HUES6 (cell line): ENCODE measurements at regions not wholly inside any gene's neighbourhood (a gene's known extent, or its start where the extent isn't known, plus 50 kb on each side); places are given as distances from the start of the nearest gene placed in this dataset.

ENCODE experiments used
- H3K27ac ChIP-seq: 2 replicates; pipeline ENCODE4 v1.7.0; 2013; ENCODE audit warnings: low read depth, mild to moderate bottlenecking, low read length, inconsistent platforms
- H3K27me3 ChIP-seq: 2 replicates; pipeline ENCODE4 v1.6.1; 2013; ENCODE audit warnings: low read length; ENCODE audit not compliant: control insufficient read depth, insufficient read depth
- H3K36me3 ChIP-seq: 2 replicates; pipeline ENCODE4 v1.6.1; 2013; ENCODE audit warnings: low read length; ENCODE audit not compliant: control insufficient read depth, insufficient read depth
- H3K4me1 ChIP-seq: 2 replicates; pipeline ENCODE4 v1.6.1; 2013; ENCODE audit warnings: low read length; ENCODE audit not compliant: control insufficient read depth, insufficient read depth
- H3K4me3 ChIP-seq: 2 replicates; pipeline ENCODE4 v1.5.1; 2013; ENCODE audit warnings: low read depth, low read length
- H3K9ac ChIP-seq: one replicate; pipeline ENCODE4 v1.6.1; 2013; ENCODE audit warnings: mild to moderate bottlenecking, low read length
- H3K9me3 ChIP-seq: 2 replicates; pipeline ENCODE4 v1.6.1; 2013; ENCODE audit warnings: low read depth, low read length; ENCODE audit not compliant: control insufficient read depth, insufficient read depth

- Histone ChIP-seq H3K27me3 (peaks cover 4% of the 10 kb centered on the region; the same call in 1 of the 2 replicates), H3K4me3 (no peak overlapping the region), H3K36me3 (peaks cover 3% of the 10 kb centered on the region), H3K9me3 (peaks cover 4% of the 10 kb centered on the region), H3K27ac (no peak overlapping the region; the same call in 1 of the 2 replicates), H3K9ac (no peak overlapping the region), H3K4me1 (peaks cover 5% of the 10 kb centered on the region)
These were observed 276.2 kb upstream of the TBC1D5 start for GRCh38 chr3:18018491-18019160.

GRCh38 chr3:18016366-18016765, 273.9 kb upstream of the TBC1D5 start:
- no peak overlapping the region for H3K4me3 ChIP-seq
- no peak overlapping the region for H3K9ac ChIP-seq
- H3K27me3 ChIP-seq = peaks cover 4% of the 10 kb centered on the region; the same call in 1 of the 2 replicates
- no peak overlapping the region for H3K27ac ChIP-seq
- H3K4me1 ChIP-seq = peaks cover 5% of the 10 kb centered on the region
- H3K36me3 ChIP-seq = peaks cover 3% of the 10 kb centered on the region
- peaks cover 4% of the 10 kb centered on the region for H3K9me3 ChIP-seq

GRCh38 chr3:18012933-18013332, 270.5 kb upstream of the TBC1D5 start:
- no peak overlapping the region for H3K4me3 ChIP-seq
- H3K27ac ChIP-seq = no peak overlapping the region
- no peak overlapping the region for H3K9ac ChIP-seq

GRCh38 chr3:18012436-18012835, 270.0 kb upstream of the TBC1D5 start:
- Histone ChIP-seq H3K27ac (no peak overlapping the region), H3K9me3 (peaks cover 4% of the 10 kb centered on the region), H3K9ac (no peak overlapping the region), H3K27me3 (no peaks in the 10 kb centered on the region; the same call in 1 of the 2 replicates), H3K4me3 (no peak overlapping the region), H3K36me3 (peaks cover 3% of the 10 kb centered on the region), H3K4me1 (no peaks in the 10 kb centered on the region; the same call in 1 of the 2 replicates)

More at GRCh38 chr3:18012933-18013332, 270.5 kb upstream of the TBC1D5 start:
- Histone ChIP-seq H3K4me1 (no peaks in the 10 kb centered on the region; the same call in 1 of the 2 replicates), H3K9me3 (peaks cover 4% of the 10 kb centered on the region), H3K36me3 (peaks cover 3% of the 10 kb centered on the region), H3K27me3 (peaks cover 3% of the 10 kb centered on the region; the same call in 1 of the 2 replicates)

GRCh38 chr3:18011387-18011786, 269.0 kb upstream of the TBC1D5 start:
- Histone ChIP-seq H3K9ac (no peak overlapping the region), H3K4me1 (no peaks in the 10 kb centered on the region), H3K9me3 (peaks cover 4% of the 10 kb centered on the region), H3K4me3 (no peak overlapping the region), H3K27ac (no peak overlapping the region), H3K27me3 (no peaks in the 10 kb centered on the region; the same call in 1 of the 2 replicates), H3K36me3 (peaks cover 3% of the 10 kb centered on the region)

- no peak overlapping the region for H3K4me3 ChIP-seq
- peaks cover 4% of the 10 kb centered on the region for H3K9me3 ChIP-seq
- no peaks in the 10 kb centered on the region for H3K27me3 ChIP-seq
- peaks cover 3% of the 10 kb centered on the region for H3K36me3 ChIP-seq
- H3K4me1 ChIP-seq = no peaks in the 10 kb centered on the region
- no peak overlapping the region for H3K27ac ChIP-seq
- H3K9ac ChIP-seq = no peak overlapping the region
These were observed 267.6 kb upstream of the TBC1D5 start for GRCh38 chr3:18010001-18010400.

GRCh38 chr3:18008706-18009368, 266.4 kb upstream of the TBC1D5 start:
- Histone ChIP-seq H3K36me3 (peaks cover under 1% of the 10 kb centered on the region), H3K27me3 (no peaks in the 10 kb centered on the region), H3K4me1 (no peaks in the 10 kb centered on the region), H3K27ac (no peak overlapping the region), H3K9ac (no peak overlapping the region), H3K4me3 (no peak overlapping the region), H3K9me3 (peaks cover under 1% of the 10 kb centered on the region; the same call in 1 of the 2 replicates)

- Histone ChIP-seq H3K4me3 (no peak overlapping the region), H3K36me3 (no peaks in the 10 kb centered on the region), H3K27me3 (no peaks in the 10 kb centered on the region), H3K4me1 (no peaks in the 10 kb centered on the region), H3K27ac (no peak overlapping the region), H3K9ac (no peak overlapping the region), H3K9me3 (no peaks in the 10 kb centered on the region; the same call in 1 of the 2 replicates)
These were observed 265.5 kb upstream of the TBC1D5 start for GRCh38 chr3:18007980-18008379.

- no peak overlapping the region for H3K4me3 ChIP-seq
- H3K27ac ChIP-seq = no peak overlapping the region
- no peaks in the 10 kb centered on the region for H3K9me3 ChIP-seq
- no peaks in the 10 kb centered on the region for H3K27me3 ChIP-seq
- no peaks in the 10 kb centered on the region for H3K36me3 ChIP-seq
- H3K4me1 ChIP-seq = no peaks in the 10 kb centered on the region
- H3K9ac ChIP-seq = no peak overlapping the region
These were observed 253.3 kb upstream of the TBC1D5 start for GRCh38 chr3:17995769-17996168.

GRCh38 chr3:17994167-17994566, 251.7 kb upstream of the TBC1D5 start:
- no peaks in the 10 kb centered on the region for H3K9me3 ChIP-seq
- no peaks in the 10 kb centered on the region for H3K36me3 ChIP-seq
- H3K9ac ChIP-seq = no peak overlapping the region
- H3K4me3 ChIP-seq = no peak overlapping the region
- no peaks in the 10 kb centered on the region for H3K27me3 ChIP-seq
- no peak overlapping the region for H3K27ac ChIP-seq
- H3K4me1 ChIP-seq = no peaks in the 10 kb centered on the region

- Histone ChIP-seq H3K4me1 (no peaks in the 10 kb centered on the region), H3K27ac (no peak overlapping the region), H3K27me3 (no peaks in the 10 kb centered on the region), H3K36me3 (no peaks in the 10 kb centered on the region), H3K4me3 (no peak overlapping the region), H3K9ac (no peak overlapping the region), H3K9me3 (no peaks in the 10 kb centered on the region)
These were observed 248.0 kb upstream of the TBC1D5 start for GRCh38 chr3:17990390-17990789.
